HL-60/S4 (cell line): ENCODE measurements at regions not wholly inside any gene's neighbourhood (a gene's known extent, or its start where the extent isn't known, plus 50 kb on each side); places are given as distances from the start of the nearest gene placed in this dataset.
"Not testable (repeated sequence)": the region's sequence is repeated elsewhere in the genome, so short reads cannot be mapped to it uniquely, and the experiment has no call there.

Experiments used
- in situ Hi-C: fragments of 300-500 bp; cut with MboI; formaldehyde crosslinking; loops from 2 replicates; pipeline ENCODE4 v1.14.3; 2022; ENCODE audit warnings: low sequenced_read_pairs

DNA sequence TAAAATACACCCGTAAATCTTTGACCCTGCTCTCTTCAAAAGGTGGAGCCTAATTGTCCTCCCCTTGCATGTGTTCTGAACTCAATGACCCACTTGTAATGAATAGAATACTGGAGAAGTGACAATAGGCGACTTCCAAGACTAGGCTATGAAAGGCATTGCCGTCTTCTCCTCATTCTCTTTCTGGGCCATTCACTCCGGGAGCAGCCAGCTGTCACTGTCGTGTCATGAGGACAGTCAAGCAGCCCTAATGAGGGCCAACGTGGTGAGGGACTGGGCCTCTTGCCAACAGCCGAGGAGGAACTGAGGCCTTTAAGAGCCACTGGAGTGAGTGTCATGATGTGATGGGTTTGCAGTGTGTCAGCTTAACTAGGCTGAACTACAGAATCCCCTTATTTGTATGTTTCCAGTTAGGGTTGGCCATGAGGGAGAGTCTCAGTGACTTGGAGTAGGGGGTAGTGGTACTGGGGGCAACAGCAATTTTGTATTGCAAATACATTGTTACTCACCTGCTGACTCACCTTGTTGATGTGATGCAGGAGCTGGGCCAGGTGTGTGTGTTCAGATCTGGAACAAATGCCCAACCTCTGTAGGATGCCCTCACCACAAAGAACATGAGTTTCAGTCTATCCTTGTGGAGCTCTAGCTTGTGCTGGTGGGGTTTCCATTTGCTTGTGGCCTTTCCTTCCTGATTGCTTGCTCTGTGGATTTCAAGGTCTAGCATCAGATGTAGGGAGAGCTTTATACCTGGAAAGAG is 188.5 kb upstream of the PROK2 start:
- in situ Hi-C loops, result no loop called here

DNA sequence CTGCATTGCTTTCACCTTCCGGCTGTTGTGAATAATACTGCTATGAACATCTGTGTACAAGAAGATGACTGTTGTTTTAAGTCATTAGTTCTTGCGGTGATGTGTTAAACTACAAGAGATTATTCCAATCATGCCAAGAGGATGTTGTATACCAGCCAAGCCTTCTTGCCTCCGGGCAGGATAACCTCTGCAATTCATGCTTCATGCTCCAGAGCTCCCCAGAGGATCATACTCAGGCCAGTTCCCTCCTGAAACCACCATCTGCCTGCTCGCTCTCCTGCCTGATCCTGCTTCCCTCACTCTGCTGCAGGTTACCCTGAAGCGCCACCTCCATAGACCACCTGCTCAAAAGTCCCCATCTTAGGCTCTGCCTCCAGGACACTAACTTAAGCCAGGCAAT is 187.1 kb upstream of the PROK2 start:
- in situ Hi-C loops, result no loop called here

DNA sequence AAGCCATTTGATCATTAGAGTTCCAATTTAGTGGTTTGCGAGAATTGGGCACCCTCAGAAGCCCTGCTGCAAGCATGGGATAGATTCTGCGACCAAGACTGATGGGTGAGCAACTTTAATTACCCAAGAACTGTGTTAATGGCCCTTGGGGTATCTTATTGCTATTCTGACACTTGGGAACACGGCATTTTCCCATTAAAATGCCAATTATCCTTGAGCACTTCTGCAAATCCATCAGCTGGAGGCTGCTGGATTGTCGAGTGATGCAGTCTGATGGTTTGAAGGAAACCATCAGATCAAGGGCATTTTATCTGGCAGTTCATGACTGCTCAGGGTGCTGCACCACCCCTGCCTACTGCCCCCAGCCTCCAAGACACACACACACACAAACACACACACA is 183.6 kb upstream of the PROK2 start:
- in situ Hi-C loops, result no loop called here

DNA sequence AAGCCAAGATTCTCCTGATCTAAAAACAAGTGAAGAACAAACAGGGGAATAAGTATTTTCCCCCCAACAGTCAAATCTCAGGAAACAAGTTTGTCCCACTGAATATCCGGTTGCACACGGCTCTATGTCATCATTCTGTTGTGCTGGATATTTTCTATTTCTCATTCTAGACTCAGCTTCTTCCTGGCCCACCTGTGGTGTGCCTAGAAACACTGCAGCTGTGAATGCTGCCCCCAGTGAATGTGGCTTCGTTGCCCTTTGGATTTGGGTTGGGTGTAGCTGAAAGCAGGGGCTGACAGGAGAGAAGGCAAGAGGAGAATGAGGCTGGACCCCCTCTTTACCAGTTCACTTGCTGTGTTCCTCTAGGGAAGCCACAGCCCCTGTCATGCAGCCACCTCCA is 181.2 kb upstream of the PROK2 start:
- in situ Hi-C loops, result no loop called here

DNA sequence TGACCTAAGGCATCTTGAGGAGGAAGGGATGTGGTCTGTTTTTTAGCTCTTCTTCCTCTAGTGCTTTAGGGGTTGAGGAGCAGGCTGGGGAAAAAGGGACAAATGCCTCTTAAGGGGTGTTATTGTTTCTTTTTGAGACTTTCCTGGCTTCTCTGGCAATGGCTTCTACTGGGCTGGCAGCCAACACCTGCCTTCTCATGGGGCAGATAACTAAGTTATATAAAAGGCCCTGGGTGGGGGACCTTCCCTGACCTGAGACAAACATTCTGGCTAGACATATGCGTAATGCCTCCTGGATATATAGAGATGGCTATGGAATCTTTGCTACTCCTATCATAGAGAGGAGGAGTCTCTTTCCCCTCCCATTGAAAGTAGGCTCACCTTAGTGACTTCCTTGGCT is 179.2 kb upstream of the PROK2 start:
- in situ Hi-C loops, result no loop called here

DNA sequence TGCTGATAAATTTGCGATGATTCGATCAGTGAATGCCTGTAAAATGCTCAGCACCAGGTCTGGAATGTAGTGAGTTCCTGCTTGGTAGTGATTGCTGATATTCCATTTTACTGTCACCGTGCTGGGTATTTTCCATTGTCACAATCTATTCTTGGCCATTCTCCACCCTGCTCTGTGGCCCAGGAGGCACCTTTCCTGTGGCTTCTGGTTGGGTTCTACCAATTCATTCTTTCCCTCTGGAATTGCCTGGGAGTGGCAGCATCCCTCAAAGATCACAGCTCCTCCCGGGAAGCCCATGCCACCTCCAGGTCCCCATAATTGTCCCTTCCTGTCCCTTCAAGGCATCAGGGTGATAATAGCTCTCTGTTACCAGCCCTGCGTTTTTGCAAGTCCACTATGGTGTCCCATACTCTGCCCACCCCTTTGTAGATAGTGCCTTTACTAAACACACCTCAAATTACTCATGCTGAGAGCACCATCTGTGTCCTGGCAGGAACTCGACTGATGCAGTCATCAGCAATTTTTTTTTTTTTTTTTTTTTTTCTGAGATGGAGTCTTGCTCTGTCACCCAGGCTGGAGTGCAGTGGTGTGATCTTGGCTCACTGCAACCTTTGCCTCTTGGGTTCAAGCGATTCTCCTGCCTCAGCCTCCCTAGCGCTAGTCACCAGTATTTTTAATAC is 177.8 kb upstream of the PROK2 start:
- in situ Hi-C loops, result no loop called here

DNA sequence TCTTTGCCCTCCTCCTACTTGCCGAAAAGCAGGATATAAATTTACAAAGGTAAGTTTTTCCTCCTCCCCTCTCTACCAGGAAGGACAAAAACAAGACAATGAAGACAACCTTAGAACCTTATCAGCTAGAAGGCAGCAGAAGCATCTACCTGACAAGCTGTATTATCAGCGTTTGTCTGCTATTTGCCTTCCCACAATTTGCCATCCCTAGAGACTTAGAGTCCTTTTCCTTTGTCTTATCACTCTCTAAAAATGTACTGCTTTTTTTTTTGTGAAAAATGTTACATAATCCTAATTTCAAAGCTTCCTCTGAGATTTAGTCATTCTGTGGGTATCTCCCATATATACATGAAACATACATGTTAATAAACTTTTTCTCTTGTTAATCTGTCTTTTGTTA is 176.9 kb upstream of the PROK2 start:
- in situ Hi-C loops, result no loop called here

DNA sequence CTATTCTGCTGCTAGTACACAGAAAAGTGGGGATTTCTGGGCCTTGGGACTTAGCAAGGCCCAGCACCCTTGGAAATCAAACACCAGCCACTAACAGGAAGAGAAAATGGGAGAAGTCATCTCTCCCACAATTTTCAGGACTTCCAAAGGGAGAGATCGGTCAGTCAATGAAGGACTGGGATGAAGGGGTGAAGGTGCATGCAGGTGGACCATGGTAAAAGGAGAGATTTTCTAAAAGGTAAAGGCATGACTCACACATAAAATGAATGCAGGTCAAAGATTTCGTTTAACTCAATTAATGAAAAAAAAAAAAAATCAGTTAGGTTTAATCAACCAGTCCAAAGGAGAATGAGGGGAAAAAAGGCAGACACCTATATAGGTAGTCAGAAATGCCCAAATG is 176.4 kb upstream of the PROK2 start:
- in situ Hi-C loops, result no loop called here

DNA sequence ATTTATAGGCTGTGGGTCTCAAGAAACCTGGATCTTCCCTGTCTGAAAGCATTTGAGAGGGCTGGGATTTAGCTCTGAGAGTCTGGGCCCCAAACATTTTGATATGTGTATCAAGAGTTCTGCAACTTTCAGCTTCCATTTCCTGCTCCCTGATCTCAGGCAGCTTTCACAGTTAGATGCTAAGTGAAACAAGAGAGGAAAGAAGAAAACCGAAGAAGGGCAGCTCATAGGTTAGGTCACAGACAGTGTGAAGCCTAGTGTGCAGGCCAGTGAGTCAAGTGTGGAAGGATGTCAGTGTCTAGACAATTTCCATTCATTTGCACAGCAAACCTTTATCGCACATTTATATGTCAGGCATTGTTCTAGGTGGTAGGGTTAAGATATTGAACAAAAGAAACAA is 173.6 kb upstream of the PROK2 start:
- in situ Hi-C loops, result no loop called here

DNA sequence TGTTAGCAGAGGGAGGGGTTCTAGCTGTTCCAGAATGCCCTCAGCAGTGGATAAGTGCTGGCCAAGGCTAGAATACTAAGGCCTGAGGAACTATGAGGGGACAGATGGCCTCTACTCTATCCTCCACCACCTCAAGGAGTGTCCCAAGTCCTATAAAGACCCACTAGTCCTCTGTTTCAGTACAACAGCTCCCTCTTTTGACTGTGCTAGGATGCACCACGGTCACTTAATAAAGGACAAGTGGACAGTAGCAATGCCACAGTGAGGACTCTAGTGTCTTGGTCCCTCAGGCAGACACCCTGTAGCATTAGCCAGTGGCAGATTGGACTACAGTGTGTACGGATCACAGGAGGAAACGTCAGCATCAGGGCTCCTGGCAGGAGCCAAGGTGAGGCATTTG is 171.8 kb upstream of the PROK2 start:
- in situ Hi-C loops, result no loop called here

DNA sequence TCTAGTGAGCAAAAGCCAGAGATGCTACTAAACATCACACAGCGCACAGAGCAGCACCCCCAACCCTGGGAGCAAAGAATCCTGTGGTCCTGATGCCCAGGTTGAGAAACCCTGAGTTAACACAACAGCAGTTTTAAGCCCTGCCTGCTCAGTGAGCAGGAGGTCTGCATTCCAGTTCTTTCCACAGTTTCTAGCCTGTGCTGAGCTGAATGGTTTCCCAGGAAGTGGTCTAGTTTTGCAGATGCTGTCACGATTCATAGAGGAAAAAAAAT is 171.1 kb upstream of the PROK2 start:
- in situ Hi-C loops, result no loop called here

DNA sequence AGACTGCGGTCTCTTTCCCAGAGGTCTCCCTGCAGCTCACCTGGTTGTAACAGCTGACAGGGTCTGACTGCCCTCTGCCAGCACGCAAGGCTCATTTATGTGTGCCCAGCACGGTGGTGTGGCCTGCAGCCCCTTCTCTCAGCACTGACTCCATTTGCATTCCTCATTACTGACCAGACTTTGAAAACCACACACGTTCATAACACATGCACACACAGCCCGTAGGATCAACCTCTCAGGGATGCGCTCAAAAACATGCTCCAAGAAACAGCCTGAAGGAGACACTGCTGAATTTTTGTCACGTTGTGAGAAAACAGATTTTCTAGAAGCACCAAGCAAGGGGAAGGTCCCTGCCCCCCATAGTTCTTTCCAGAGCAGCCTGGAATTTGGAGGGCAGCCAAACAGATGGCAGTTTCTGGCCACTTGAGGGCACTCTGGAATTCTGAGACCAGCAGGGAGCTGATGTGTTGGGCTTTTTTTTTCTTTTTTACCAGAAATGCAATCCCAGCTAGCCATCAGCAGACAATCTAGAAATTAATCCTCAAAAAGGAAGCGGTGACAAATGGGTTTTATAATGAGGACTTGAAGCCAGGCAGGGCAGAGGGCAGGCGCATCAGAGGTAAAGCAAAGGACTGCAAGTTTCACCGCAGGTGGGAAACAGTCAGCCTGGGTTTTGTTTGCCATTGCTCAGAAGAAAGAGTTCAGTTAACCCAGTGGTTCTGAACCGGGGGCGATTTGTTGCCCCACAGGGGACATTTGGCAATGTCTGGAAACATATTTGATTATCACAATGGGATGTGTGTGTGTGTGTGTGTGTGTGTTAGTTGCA is 170.5 kb upstream of the PROK2 start:
- in situ Hi-C loops, result no loop called here

DNA sequence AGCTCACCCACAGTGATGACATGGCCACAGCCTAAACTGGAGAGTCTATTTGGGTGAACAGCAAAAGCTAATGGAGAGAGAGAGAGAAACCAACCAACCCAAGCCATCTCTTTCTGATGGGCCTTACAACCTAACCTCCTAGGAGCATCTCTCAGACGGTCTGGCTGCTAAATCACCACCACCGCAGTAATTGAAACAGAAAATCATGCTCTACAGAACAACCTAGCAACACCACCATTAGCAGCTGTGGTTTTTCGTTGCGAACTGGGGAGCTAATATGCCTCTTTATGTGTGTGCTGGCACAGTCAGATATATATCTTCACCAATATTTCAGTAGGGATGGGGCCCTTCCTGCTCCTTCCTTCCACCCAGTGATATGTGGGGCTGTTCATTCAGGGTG is 166.9 kb upstream of the PROK2 start:
- in situ Hi-C loops, result no loop called here

DNA sequence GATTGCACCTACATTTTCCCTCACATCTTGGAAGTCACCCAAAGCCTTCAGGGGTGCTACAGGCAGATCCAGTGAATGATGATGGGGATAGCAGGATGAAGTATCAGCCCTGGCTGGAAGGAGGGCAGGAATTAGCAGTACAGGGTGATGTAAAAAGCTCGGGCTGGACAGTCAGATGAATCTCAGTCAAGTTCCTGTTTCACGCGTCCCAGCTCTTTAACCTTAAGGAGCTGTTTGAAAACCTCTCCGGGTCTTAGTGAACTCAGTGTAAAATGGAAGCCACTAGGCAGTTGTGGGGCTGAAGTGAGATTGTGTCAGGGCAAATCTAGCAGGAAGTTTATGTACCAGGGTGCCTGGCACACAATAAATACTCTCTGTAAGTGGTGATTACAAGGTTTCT is 166.4 kb upstream of the PROK2 start:
- in situ Hi-C loops, result no loop called here

DNA sequence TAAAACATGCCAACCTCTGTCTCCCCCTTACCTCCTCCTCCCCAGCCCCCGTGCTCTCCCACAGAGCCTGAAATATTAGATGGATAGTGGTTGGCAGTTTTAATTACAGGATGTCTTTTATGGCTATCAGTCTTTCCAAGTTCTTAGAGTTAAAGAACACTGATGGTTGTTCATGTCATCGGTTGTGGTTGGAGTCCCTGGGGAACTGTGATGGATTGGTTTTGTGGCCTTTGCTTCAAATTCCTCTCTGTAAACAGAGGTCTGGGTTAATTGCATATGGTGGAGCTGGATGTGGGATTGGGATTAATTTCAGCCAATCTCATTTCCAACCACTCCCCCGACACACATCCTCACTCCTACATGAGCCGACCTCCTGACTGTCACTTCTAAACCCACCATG is 164.5 kb upstream of the PROK2 start:
- in situ Hi-C loops, result no loop called here

DNA sequence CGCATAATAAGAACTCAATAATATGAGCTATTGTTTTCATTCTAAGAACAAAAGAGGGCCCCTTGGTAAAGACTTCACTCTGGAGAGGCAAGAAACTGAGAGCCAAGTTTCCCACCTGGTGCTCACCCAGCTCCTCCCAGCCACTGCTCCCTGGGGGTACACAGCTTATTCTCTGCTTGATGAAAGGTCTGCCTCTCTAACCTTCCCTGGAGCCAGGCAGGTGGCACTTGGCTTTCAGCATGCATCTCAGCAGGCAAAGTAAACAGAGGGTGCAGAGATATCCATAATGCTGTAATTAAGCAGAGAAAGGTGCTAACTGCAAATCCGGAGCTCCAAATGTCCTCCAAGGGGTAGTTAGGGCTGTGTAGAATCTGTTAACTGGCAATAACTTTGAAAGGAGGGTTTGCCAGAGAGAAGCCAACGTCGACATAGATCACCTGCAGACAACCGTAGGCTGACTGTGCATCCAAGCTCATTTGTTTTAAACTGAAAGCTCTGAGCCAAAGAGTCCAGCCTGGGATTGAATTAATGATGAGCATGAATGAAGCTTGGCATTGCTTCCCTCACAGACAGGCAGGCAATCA is 159.6 kb upstream of the PROK2 start:
- in situ Hi-C loops, result no loop called here

DNA sequence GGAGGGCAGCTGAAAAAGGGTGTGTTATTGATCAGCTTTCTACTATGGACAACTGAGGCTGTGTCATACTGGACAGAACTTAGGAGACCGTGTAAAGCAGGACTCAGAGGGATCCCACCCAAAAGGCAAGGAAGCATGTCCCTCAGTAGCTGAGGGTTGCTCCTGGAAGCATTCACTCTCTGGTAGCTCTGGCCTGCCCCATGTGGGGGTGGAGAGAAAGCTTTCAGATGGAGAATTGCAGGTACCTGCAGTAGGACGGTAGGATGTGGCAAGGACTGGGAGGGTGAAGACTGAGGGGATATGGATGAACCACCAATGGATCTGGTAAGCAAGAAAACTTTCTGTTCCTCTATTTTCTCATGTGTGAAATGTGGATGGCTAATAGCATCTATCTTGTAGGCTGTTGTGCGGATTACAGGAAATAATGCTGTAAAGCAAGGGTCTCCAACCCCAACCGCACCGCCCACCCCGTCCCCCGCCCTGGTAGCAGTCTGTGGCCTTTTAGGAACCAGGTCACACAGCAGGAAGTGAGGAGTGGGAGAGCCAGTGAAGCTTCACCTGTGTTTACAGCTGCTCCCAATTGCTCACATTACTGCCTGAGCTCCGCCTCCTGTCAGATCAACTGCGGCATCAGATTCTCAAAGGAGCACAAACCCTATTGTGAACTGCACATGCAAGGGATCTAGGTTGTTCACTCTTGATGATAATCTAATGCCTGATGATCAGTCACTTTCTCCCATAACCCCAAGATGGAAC is 157.7 kb upstream of the PROK2 start:
- in situ Hi-C loops, result no loop called here

DNA sequence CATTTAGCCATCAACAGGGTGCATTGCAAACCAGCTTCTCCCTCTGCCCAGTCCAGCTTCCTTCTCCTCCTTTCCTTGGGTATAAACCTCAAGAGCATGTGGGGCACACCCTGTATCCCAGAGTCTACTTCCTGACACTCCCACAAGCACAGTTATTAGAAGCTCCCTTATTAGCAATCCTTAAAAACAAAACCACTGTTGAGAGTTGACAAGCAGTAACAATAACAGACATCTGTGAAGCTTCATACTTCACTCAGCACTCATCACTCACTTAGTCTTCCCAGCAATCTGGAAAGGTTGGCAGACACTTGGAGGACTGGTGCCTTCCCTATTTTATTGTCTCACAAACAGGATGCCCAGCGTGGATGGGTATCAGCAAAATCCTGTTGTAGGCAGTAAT is 155.5 kb upstream of the PROK2 start:
- in situ Hi-C loops, result no loop called here

DNA sequence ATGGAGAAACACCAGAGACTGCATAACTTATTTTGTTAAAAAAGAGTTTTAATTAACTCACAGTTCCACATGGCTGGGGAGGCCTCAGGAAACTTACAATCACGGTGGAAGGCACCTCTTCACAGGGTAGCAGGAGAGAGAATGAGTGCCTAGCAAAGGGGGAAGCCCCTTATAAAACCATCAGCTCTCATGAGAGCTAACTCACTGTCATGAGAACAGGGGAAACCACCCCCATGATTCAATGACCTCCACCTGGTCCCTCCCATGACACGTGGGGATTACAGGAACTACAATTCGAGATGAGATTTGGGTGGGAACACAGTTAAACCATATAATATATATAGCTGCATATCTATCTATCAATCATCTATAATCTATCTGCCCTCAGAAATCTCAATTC is 153.1 kb upstream of the PROK2 start:
- in situ Hi-C loops, result not testable (repeated sequence)

DNA sequence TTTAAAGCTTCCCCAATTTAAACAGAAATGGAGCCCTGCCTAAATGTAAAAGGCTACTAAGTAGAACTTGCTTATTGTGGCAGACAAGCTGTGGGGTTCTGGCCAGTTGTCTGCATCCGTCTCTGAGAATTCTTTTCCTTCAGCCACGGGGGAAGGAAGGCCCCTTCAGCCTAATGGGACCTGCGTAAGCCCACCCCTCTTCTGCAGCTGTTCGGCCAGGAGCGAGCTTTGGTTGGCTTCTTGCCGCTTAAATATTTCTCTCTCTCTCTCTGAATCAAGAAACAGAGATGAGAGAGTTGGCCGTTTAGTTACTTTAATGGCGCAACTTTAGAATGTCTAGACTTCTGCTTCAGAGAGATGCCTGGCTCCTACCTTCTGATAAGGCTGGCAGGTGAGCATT is 151.7 kb upstream of the PROK2 start:
- in situ Hi-C loops, result no loop called here
